RPMI8226 (cell line): ENCODE measurements at regions not wholly inside any gene's neighbourhood (a gene's known extent, or its start where the extent isn't known, plus 50 kb on each side); places are given as distances from the start of the nearest gene placed in this dataset.

ENCODE experiments used
- DNase-seq: peaks from one replicate; pipeline ENCODE4 v3.0.0-alpha.2; 2015

DNA sequence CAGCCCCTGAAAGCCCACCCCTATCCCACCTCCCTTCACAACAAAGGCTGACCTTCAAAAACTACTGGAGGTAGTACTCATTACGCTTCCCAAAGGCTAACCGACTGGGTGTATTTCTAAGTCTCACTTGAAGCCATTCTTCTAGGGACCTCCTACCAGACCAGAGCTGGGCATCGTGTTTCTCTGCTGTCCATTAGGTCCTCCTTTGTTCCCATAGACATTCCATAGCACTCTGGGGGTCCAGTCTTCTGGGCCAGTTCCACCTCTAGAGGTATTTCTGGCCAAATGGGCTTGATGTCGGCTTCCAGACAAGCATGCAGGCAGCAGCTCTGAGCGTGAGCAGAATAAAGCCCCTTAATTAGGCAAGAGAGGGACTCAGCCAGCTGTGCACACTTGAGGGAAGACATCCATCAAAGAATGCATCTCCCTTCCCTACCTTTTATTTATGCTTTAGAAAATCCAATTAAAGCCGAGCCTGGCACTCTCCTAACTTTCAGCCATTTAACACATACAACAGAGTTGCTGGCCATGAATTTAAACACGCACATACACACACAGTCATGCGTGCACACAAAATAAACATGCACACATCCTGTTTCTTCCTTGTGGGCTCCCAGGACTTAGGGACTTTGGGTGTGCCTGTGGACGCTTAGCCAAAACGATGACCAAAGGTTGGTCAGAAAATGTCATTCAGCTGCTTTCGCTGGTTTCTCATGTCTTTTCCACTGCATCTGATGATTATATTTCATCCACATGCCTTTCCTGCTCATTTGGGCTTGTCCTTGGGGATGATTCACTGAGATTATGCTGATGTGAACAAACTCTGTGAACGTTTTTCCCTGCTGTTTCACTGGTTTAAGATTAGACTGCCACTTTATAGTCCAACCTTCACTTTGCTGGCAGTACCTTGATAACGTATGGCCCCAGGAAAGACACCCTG, 362.0 kb upstream of the NFE2L3 start:
- DNase-seq, result no peak

DNA sequence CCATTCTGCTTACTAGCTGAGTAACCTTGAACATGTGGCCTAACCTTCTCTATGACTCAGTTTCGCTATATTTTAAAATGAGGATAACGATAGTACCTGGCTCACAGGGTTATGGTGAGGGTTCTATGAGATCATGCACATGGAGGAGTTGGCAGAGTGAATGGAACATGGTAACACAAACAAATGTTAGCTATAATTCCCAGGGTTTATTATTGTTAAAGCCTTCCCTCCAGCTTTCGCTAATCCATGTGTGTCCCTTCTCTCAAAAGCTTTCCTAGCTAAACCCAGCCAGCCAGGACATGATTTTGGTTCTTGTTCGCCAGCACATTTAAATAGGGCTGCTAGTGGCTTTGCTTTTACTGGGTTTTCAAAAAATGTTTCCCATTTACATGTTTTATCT, 361.0 kb upstream of the NFE2L3 start:
- DNase-seq, result no peak

DNA sequence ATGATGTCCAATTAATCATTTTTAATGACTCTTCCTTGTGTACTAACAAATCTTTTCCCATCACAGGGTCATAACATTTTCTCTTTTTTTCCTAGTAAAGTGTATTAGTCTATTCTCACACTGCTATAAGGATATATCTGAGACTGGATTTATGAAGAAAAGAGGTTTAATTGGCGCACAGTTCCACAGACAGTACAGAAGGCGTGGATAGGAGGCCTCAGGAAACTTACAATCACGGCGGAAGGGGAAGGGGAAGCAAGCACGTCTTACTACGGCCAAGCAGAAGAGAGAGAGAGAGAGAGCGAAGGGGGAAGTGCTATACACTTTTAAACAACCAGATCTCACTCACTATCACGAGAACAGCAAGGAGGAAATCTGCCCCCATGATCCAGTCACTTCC, 359.4 kb upstream of the NFE2L3 start:
- no peak for DNase-seq

DNA sequence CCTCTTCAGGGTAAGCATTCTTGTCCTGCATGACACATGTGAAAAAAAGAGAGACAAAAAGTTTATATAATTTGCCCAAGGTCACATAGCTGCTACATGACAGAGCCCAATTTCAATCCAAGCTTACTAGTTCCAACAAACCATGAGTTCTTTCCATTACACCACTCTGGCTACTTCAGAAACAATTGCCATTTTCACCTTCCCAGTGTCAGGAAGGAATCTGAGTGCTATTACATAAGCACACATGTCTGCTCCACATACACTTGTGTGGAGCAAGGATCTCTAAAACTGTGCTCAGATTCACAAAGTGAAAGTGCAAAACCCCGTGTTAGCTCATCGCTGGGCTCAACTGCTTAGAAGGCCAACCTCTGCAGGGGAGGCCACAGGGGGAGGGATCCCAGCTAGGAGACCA, 356.2 kb upstream of the NFE2L3 start:
- DNase-seq, result no peak

DNA sequence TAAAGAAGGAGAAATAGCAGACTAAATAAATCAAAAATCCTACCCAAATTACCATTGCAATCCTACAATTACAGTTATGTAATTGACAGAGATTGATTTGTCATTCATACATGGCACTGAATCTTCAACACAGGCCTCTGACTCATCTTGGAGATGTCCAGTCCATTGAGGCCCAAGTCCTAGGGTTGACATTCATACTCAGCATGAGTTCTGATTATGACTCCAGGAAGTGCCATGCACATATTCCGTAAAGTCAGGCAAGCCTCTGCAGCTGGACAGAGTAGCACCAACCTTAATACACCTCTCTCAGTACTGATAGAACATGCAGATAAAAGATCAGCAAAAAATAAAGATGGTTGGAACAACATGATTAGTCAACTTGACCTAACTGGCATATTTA, 353.7 kb upstream of the NFE2L3 start:
- no peak for DNase-seq

DNA sequence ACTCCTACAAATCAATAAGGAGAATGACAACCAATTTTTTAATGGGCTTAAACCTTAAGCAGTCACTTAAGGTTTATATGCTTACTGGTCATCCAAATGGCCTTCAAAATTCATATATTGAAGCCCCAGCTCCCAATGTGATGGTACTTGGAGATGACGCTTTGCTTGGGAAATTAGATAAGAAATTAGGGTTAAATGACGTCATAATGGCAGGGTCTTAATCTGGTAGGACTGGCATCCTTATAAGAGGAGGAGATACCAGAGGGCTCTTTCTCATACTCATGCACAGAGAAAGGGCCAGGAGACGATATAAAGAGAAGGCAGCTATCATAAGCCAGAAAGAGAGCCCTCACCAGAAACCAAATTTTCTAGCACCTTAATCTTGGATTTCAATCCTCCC, 350.8 kb upstream of the NFE2L3 start:
- no peak for DNase-seq

DNA sequence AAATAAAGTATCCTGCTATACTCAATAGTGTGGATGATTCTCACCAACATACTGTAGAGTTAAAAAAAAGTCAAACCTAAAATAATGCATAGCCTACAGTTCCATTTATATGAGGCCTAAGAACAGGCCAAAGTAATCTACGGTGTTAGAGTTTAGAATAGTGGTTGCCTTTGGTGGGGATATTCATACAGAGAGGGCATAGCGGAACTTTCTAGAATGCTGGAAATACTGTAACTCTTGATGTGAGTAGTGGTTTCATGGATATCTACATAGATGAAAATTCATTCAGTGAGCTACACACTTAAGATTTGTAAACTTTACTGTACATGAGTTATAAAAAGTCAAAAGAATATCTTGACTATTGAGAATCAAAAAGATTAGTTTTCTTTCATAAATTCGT, 349.9 kb upstream of the NFE2L3 start:
- DNase-seq, result no peak

DNA sequence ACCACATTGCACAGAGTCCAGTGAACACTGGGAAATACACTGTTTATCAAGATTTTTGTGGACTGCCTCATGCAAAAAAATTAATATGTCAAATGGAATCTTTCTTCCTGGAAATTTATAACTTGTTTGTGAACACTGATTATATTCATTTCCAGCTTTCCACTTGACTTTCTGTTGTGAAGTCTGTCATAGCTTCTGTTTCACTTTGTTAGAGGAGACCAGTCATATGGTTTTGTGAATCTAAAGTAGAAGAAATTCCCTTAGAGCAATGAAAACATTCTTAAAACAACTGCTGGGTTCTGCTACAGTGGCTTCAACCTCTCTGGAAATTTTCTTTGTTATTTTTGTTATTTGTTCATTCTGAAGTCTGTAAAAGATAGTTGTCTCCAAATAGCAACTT, 349.5 kb upstream of the NFE2L3 start:
- no peak for DNase-seq

DNA sequence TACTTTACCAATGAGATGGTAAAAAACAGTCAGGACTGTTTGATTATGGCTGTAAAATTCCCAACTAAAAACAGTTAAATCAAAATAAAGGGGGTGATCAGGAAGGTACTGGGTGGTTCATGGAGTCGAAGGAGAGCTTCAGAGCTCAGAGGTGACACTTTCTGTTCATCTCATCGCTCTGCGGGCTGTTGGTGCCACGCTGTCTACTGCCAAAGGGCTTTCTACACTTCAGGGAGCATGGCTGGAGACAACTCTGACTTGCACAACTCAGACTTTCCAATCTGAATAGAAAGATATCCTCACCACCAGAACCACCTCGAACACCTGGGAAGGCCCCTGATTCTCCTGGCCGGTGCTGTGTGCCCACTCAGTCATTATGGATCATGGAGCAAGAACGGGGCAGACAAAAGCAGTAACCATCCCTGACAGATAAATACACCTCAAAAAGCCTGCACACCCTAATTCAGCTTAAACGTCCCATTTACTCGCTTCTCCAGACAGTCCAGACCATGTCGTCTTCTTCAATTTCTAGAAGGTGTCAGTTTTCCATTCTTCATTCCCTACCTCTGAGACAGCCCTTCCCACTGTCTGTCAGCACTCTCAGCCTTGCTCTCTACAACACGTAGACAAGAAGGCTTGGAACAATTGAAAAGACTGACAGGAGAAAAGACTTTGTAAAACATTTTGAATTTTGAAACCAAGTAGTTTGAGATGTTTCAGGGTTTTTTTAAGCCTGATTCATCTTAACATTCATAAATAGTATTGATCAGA, 348.7 kb upstream of the NFE2L3 start:
- no peak for DNase-seq

DNA sequence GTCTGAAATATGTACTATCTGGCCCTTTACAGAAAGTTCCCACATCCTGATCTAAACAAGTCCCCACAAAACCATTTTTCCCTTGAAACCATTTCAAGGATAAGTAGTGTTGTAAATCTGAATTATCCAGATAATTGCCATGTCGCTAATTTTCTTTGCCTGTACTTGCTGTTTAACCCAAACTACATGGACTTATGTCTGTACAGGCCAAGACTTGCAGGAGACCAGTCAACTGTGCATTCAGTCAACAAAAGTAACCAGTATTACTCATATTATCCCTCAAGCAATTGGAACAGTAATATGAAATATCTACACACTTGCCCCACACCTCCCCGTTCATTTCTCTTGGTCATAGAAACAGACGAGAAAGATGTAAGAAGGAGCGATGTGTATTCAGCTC, 347.8 kb upstream of the NFE2L3 start:
- no peak for DNase-seq

DNA sequence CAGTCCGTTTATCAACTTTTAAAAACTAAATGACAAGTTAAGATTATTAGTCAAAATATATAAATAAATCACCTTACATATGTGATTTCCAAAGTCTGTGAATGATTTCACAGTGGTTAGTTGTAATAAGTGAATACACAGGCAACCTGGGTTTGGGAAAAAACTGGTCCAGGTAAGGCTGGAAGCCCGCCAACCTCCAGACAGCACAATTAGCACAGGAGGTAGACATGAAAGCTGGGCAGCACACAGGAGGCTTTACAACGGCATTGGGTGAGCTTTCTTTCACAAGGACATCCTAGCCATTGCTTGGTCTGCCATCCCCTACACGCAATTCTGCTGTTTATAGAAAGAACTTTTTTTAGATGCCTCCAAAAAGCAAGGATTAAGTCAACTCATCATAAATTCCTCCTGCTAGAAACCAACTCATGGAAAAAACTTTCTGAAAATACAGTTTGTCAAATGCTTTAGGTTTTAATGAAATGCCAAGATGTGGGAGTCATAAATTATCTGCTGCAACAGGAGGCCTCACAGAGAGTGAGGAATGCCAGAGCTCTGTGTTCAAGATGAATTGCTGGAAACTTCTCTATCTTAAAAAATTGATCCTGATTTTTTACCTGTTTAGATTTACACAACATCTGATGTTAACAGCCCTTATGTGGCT, 346.8 kb upstream of the NFE2L3 start:
- DNase-seq, result no peak

DNA sequence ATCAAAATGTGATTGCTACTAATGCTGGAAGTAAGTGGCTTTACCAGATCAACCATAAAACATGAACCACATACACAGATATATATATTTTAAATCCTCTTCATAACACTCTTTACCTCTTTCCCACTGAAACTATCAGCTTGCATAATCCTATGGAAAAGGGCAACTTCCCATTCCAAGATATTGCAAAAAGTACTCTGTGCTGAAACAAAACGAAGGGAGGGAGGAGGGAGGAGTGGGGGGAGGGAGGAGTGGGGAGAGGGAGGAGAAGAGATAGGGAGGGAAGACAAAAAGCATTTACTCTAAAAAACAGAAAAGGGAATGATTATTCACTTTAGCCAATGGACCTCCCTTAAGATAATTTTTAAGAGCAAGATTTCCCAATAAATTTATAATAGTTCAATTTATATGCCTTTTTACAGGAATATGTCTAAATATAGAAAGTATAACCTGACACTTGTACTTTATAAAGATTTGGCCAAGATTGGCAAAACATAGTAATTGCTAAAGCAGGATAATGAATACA, 344.8 kb upstream of the NFE2L3 start:
- DNase-seq, result no peak

DNA sequence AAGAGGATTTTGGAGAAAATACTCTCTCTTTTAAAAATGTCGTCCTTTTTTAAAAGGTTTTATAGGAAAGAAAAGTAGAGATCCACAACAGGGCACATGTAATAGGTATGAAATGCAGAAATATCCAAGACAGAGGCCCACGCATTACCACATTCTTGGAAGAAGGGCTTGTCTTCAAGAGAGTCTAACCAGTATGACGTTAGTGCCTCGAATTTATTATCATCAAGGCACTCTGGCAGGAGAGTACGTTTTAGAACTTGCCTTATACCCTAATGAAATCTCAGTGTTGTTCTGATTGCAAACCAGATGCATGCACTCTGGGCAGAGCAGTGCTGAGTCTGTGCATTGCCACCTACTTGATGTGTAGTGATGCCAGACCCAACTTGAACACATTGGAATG, 342.6 kb upstream of the NFE2L3 start:
- DNase-seq, result no peak

DNA sequence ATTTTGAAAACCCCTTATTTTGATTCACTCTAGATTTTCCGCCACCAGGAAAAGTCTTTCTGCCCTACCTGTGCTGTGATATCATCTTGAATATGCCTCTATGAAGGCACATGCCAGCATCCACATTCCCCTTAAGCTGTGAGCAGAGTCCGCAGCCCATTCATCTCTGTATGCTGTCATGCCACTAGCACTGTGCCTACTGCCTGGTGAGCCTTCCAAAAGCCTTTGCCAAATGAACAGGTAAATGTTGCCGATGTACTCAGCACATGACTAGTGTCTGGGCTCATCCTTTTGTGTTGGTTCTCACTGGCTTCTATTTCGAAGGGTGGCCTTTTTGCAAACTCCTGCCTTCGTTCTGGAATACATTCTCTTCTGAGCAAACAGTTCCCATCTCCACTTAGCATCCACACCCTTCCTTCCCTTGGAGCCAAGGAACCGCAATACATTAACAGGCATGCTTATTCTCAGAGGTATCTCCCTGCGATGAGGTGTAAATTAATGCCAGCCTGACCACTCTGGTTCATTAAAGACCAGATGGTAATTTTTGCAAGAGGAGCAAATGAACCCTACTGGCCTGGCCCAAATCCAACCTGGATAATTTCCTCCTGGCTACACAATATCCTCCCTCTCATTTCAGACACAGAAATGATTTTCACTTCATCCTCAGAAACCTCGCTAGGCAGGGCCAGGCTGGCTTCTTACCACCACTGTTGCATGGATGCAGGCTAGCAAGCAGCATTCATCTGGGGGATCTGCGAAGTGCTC, 339.7 kb upstream of the NFE2L3 start:
- DNase-seq, result no peak

DNA sequence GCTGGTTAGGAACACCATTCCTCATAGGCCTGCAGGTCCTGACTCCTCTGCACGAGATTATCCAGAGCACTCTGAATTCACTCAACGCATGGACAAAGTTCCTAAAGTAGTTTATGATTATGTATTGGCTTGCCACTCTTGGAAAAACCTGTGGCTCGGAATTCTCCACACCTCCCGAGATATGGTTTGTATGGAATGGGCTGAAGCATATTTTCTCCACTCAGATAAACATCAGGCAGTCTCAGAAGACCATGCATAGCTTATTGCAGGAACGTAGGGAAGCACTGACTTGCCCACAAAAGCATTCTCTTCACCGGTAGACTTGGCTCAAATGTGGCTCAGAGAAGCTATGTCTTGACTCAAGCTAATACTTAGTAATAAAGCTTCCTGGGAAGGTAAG, 338.6 kb upstream of the NFE2L3 start:
- DNase-seq, result no peak

DNA sequence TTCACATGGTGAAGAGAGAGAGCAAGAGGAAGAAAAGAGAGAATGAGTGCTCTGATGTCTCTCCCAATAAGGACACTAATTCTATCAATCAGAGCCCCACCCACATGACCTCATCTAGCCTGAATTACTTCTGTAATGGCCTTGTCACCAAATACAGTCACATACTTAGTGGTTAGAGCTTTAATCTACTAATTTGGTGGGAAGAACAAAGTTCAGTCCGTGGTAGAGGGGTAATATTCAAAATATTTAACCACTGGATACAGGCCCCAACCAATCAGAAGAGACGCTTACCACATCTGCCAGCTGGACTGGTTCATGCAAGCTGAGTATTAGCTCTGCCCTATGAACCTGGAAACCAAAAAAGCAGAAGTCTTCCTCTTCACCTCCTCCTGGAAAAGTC, 336.3 kb upstream of the NFE2L3 start:
- no peak for DNase-seq

DNA sequence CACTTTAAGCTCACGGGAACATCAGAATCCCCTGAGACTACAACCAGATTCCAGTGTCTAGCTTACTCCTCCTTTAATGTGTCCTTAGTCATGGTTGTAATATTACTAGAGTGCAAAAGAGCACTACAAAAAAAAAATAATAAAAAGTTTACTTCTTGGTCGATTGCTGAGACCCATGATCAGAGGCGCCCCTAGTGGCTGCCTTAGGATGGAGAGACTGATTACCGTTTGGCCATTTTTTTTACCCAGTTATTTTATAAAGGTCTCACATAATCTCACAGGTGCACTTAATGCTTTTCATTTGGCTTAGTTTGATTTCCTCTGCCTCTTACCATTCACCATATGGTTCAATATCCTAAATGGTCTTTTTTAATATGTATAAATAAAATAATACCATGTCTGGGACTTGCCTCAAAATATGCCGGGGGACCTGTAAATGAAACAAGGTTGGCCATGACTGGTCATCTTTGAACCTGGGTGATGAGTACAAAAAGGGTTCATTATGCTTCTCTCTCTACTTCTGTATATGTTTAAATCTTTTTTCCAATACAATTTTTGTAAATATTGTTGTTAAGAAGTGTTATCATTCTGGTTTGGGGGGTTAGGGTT, 331.5 kb upstream of the NFE2L3 start:
- peak; percentile 31 for DNase-seq

DNA sequence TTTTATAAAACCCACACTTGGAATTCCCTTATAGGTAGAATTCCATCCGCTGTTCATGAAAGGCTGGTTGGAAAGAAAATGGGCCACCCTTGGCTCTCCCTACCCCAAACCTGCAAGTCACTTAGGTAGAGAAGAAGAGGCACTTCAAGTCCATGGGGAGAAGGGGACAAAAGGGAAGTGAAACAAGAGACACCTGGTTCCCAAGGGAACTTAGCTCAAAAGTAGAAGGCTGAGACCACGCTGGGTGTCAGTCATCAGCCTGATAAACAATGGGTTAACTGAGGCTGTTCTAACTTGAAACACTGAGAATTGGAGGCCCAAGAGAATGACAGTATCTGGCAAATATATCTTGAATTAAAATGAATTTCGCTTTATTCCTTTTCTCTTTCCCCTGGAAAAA, 330.8 kb upstream of the NFE2L3 start:
- peak; percentile 32 for DNase-seq

DNA sequence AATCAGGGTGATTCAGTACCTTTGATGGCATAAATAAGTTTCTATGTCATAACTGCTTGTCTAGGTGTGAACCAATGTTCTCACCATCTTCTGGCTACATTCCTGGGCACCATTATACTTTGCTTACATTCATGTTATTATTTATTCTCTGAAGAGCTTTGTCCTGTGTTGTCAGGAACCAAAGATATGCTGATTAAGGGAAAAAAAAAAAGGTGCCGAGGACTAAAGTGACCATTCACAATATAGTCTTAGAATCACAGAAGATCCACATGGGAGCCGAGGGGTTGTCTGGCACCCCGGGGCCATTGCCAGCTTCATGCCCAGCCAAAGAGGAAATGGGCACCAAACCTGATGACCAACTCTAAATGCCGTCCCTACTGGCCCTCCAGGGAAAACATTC, 329.2 kb upstream of the NFE2L3 start:
- DNase-seq, result no peak

DNA sequence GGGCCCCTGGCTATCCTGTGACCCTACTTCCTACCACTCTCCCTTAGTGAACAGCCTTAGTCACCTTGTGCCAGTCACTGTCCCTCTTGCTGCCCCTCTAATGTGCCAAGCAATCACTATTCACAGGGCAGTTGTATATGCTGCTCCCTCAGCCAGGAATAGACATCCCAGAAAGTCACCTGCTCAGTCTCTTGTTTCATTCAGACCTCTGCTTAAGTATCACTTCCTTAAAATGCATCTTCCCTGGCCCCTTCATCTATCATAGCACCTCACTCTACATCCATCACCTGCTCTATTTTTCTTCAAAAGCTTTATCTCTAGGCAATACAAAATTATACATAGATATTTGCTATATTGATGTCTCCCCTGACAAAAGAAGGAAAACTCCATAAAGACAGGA, 328.4 kb upstream of the NFE2L3 start:
- DNase-seq, result peak; percentile 14

DNA sequence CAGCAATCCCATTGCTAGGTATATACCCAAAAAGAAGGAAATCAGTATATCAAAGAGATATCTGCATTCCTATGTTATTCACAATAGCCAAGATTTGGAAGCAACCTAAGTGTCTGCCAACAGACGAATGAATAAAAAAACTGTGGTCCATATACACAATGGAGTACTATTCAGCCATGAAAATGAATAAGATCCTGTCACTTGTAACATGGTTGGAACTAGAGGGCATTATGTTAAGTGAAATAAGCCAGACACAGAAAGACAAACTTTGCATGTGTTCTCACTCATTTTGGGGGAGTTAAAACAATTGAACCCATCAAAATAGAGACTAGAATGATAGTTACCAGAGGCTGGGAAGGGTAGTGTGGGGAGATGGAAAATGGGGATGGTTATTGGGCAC, 323.5 kb upstream of the NFE2L3 start:
- DNase-seq, result no peak

DNA sequence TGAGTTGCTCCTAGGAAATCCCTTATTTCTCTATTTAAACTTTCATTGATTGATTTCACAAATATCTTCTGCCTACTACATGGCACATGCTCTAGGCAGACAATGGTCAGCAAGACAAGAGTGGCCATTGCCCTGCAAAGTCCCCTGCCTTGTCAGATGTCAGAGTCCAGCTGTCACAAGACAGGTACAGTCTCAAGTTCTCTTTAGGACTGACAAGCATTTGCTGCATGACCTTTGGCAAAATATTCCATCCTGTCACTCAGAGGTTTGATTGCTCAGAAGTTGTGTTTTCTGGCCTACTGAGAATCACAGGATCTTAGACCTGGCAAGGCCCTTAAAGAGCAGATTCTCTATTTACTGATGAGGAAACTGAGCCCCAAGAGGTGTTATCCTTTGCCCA, 322.3 kb upstream of the NFE2L3 start:
- DNase-seq, result no peak
